Nephron progenitor cell (in vitro differentiated cells): ENCODE measurements at regions not wholly inside any gene's neighbourhood (a gene's known extent, or its start where the extent isn't known, plus 50 kb on each side); places are given as distances from the start of the nearest gene placed in this dataset.

Experiments used
- DNase-seq: peaks from one replicate; pipeline ENCODE4 v3.0.0; 2021
- H3K27ac Mint-ChIP-seq: 2 replicates; pipeline ENCODE4 v1.8.0; 2021; ENCODE audit warnings: mild to moderate bottlenecking, moderate library complexity, mixed read lengths
- H3K27me3 Mint-ChIP-seq: 2 replicates; pipeline ENCODE4 v1.8.0; 2021; ENCODE audit warnings: mild to moderate bottlenecking, low read depth, mixed read lengths; ENCODE audit not compliant: poor library complexity
- H3K36me3 Mint-ChIP-seq: 2 replicates; pipeline ENCODE4 v1.8.0; 2021; ENCODE audit warnings: low read depth, mixed read lengths
- H3K4me1 Mint-ChIP-seq: 2 replicates; pipeline ENCODE4 v1.8.0; 2021; ENCODE audit warnings: mixed read lengths
- H3K4me3 Mint-ChIP-seq: 2 replicates; pipeline ENCODE4 v1.8.0; 2021; ENCODE audit warnings: mild to moderate bottlenecking, moderate library complexity, mixed read lengths
- H3K9me3 Mint-ChIP-seq: 2 replicates; pipeline ENCODE4 v1.8.0; 2021; ENCODE audit warnings: mild to moderate bottlenecking, moderate library complexity, mixed read lengths
- TF ChIP-seq, protein P1 (sequence below): fragments of 200-600 bp; sonication (generic); IDR thresholded peaks from 2 replicates; pipeline ENCODE4 v1.5.0; 2021; ENCODE audit warnings: antibody characterized with exemption

DNA sequence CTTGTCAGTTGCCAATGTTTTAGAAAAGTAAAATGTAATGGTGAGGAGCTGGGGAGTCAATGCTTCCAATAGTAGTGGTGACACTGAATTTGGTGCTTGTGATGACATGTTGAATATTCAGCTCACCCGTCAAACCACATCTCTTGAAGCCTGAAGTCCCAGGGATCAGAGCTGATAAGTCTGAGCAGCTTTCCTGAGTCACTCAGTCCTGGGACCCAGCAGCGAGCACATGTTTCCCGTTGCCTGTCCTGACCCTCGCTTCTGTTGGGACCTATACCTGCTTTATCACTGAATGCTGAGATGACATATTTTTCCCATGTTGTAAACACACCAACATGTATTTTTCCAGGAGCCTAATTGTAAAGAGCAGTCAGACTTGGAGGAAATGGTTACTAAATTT is 693.6 kb downstream of the QKI start:
- Mint-ChIP-seq H3K4me1 (peaks cover 9% of the 10 kb centered on the region), H3K36me3 (no peaks in the 10 kb centered on the region), H3K9me3 (no peaks in the 10 kb centered on the region), H3K27ac (no peak overlapping the region), H3K4me3 (no peak overlapping the region), H3K27me3 (peaks cover 11% of the 10 kb centered on the region)
- no peak for DNase-seq
- TF ChIP-seq, protein P1, sequence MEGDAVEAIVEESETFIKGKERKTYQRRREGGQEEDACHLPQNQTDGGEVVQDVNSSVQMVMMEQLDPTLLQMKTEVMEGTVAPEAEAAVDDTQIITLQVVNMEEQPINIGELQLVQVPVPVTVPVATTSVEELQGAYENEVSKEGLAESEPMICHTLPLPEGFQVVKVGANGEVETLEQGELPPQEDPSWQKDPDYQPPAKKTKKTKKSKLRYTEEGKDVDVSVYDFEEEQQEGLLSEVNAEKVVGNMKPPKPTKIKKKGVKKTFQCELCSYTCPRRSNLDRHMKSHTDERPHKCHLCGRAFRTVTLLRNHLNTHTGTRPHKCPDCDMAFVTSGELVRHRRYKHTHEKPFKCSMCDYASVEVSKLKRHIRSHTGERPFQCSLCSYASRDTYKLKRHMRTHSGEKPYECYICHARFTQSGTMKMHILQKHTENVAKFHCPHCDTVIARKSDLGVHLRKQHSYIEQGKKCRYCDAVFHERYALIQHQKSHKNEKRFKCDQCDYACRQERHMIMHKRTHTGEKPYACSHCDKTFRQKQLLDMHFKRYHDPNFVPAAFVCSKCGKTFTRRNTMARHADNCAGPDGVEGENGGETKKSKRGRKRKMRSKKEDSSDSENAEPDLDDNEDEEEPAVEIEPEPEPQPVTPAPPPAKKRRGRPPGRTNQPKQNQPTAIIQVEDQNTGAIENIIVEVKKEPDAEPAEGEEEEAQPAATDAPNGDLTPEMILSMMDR = no peak

DNA sequence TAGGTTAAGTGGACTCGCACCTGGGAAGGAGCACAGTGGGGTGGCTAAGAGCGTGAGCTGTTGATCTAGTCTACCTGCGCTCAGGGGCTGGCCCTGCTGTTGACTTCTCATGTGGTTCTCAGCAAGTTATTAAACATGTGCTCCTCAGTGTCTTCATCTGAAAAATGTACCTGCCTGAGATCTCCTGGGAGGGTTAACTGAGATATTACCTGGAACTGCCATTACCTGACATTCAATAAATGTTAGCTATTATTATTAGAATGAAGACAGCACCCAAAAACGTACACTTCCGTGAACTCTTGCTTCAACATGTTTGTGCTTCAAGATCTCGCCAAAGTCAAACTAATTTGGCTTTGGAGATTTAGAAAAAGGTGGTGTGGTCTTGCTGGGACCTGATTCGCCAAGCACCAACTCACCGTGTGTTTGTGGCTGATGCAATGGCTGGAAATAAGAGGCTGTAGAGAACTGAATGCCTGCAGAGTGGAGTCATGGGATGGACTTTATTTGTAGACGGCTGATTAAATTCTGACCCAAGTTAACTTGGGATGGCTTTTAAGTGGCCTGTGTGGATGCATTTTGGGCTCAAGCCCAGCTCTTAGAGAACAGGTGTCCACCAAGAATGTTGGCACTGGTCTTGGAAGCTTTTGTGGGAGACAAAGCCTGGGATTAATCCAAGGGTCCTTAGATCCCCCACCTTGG is 692.9 kb downstream of the QKI start:
- Mint-ChIP-seq H3K4me1 (peaks cover 11% of the 10 kb centered on the region), H3K36me3 (no peaks in the 10 kb centered on the region)

GRCh38 chr6:164106345-164106769 is 691.8 kb downstream of the QKI start:
- H3K9me3 Mint-ChIP-seq = no peaks in the 10 kb centered on the region
- DNase-seq = peak; percentile 43
- peaks cover 18% of the 10 kb centered on the region for H3K4me1 Mint-ChIP-seq

More for the DNA sequence above, 692.9 kb downstream of the QKI start:
- H3K27ac Mint-ChIP-seq = no peak overlapping the region
- DNase-seq = no peak
- H3K27me3 Mint-ChIP-seq = peaks cover 11% of the 10 kb centered on the region
- H3K9me3 Mint-ChIP-seq = no peaks in the 10 kb centered on the region
- TF ChIP-seq, protein P1 = no peak
- H3K4me3 Mint-ChIP-seq = no peak overlapping the region

GRCh38 chr6:164105705-164106104 is 691.2 kb downstream of the QKI start:
- no peak overlapping the region for H3K27ac Mint-ChIP-seq
- DNase-seq = no peak
- peaks cover 11% of the 10 kb centered on the region for H3K27me3 Mint-ChIP-seq
- no peaks in the 10 kb centered on the region for H3K9me3 Mint-ChIP-seq
- TF ChIP-seq, protein P1 = no peak
- H3K4me3 Mint-ChIP-seq = no peak overlapping the region
- no peaks in the 10 kb centered on the region for H3K36me3 Mint-ChIP-seq
- peaks cover 18% of the 10 kb centered on the region for H3K4me1 Mint-ChIP-seq

More at GRCh38 chr6:164106345-164106769, 691.8 kb downstream of the QKI start:
- Mint-ChIP-seq H3K27ac (no peak overlapping the region), H3K4me3 (no peak overlapping the region), H3K27me3 (peaks cover 11% of the 10 kb centered on the region), H3K36me3 (no peaks in the 10 kb centered on the region)
- TF ChIP-seq, protein P1 = peak; percentile 44

DNA sequence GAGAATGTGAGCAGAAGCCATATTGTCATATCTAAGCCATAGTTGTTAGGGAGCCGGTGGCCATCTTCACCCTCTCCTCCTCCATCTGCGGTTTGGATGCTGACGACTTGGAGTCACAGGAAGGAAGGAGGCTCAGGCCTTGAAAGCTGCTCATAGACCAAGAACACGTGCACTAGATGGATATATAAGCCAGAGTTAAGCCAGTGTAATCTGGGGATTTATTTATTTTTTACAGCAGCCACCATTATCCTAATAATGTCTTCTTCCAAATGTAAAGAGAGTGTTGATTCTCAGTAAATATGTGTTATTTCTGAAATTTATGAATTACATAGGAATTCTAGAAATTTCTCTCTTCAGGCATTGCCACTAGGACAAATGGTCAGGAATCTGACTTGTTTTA is 689.9 kb downstream of the QKI start:
- Mint-ChIP-seq H3K36me3 (no peaks in the 10 kb centered on the region), H3K4me3 (no peak overlapping the region), H3K4me1 (peaks cover 20% of the 10 kb centered on the region), H3K27ac (no peak overlapping the region), H3K9me3 (no peaks in the 10 kb centered on the region), H3K27me3 (peaks cover 8% of the 10 kb centered on the region)
- no peak for DNase-seq
- TF ChIP-seq, protein P1 = no peak

GRCh38 chr6:164102693-164103092 is 688.2 kb downstream of the QKI start:
- Mint-ChIP-seq H3K4me1 (peaks cover 29% of the 10 kb centered on the region), H3K4me3 (no peak overlapping the region), H3K27ac (no peak overlapping the region), H3K27me3 (peaks cover 4% of the 10 kb centered on the region), H3K36me3 (no peaks in the 10 kb centered on the region), H3K9me3 (no peaks in the 10 kb centered on the region)
- TF ChIP-seq, protein P1 = no peak
- DNase-seq = no peak
